B cell (primary cell): ENCODE measurements at regions not wholly inside any gene's neighbourhood (a gene's known extent, or its start where the extent isn't known, plus 50 kb on each side); places are given as distances from the start of the nearest gene placed in this dataset.

ENCODE experiments used
- ATAC-seq: fragments of 200-7000 bp; cut with Tn5 transposase; one replicate; pipeline ENCODE4 v1.10.0; 2021; ENCODE audit warnings: low read depth, mild to moderate bottlenecking, moderate number of reproducible peaks, moderate library complexity
- CTCF ChIA-PET: fragments of 350-600 bp; sonication (Branson Sonifier 250); formaldehyde crosslinking; loops from one replicate; lab custom pipeline; 2021; ENCODE audit warnings: antibody characterized with exemption, inconsistent platforms; lab: Charles Lee
- POLR2A ChIA-PET: fragments of 350-600 bp; sonication (Branson Sonifier 250); formaldehyde crosslinking; loops from one replicate; lab custom pipeline; 2021; ENCODE audit warnings: antibody characterized with exemption; lab: Charles Lee
- DNase-seq: peaks from one replicate; pipeline ENCODE4 v3.0.0; 2013
- H2AFZ ChIP-seq: 2 replicates; pipeline ENCODE4 v1.6.1; 2012; ENCODE audit warnings: mild to moderate bottlenecking, low read depth, low read length; ENCODE audit not compliant: insufficient read depth, poor library complexity, severe bottlenecking
- H3K27ac ChIP-seq, 2 donors: 1 replicate in 1 of 2; 2 replicates in 1 of 2; pipeline ENCODE4 v1.5.1; 2012 to 2013; ENCODE audit warnings: low read length in 2 of 2, mild to moderate bottlenecking in 2 of 2, moderate library complexity in 1 of 2
- H3K27me3 ChIP-seq, 4 experiments: fragments of 200-600 bp in 1 of 4; sonication (generic) in 1 of 4; replicated peaks in 1 of 4; 1 replicate in 2 of 4; 2 replicates in 2 of 4; pipeline versions ENCODE4 v1.6.1 to v1.7.0; 2013 to 2016; ENCODE audit warnings: low read length in 3 of 4, mild to moderate bottlenecking in 2 of 4, mixed read lengths in 1 of 4, moderate library complexity in 1 of 4; ENCODE audit not compliant: insufficient read depth in 4 of 4, control insufficient read depth in 3 of 4; ENCODE audit errors: control extremely low read depth in 1 of 4
- H3K36me3 ChIP-seq, 2 experiments: replicated peaks in 1 of 2; 1 replicate in 1 of 2; 2 replicates in 1 of 2; pipeline versions ENCODE4 v1.6.1 to v1.7.1; 2013; ENCODE audit warnings: low read length in 1 of 2; ENCODE audit not compliant: insufficient read depth in 2 of 2, control insufficient read depth in 1 of 2; ENCODE audit errors: control extremely low read depth in 1 of 2, extremely low read depth in 1 of 2
- H3K4me1 ChIP-seq, 2 donors: fragments of 200-600 bp in 1 of 2; sonication (generic) in 1 of 2; 1 replicate in 1 of 2; 2 replicates in 1 of 2; pipeline versions ENCODE4 v1.5.1 to v1.6.1; 2013 to 2017; ENCODE audit warnings: low read length in 2 of 2; ENCODE audit not compliant: control insufficient read depth in 2 of 2, insufficient read depth in 2 of 2
- H3K4me2 ChIP-seq: replicated peaks from 2 replicates; pipeline ENCODE3; 2012; ENCODE audit warnings: mild to moderate bottlenecking, low read depth, low read length; ENCODE audit not compliant: poor library complexity, severe bottlenecking
- H3K4me3 ChIP-seq, 5 experiments: fragments of 200-600 bp in 1 of 5; sonication (generic) in 1 of 5; 1 replicate in 3 of 5; 2 replicates in 2 of 5; pipeline versions ENCODE4 v1.5.1 to v1.7.0; 2011 to 2016; ENCODE audit warnings: low read length in 4 of 5, mild to moderate bottlenecking in 4 of 5, low read depth in 2 of 5, control low read depth in 1 of 5, moderate library complexity in 1 of 5; ENCODE audit not compliant: insufficient read depth in 1 of 5; ENCODE audit errors: control extremely low read depth in 1 of 5, extremely low read depth in 1 of 5
- H3K79me2 ChIP-seq: fragments of 200-600 bp; sonication (generic); one replicate; pipeline ENCODE4 v1.6.0; 2016; ENCODE audit warnings: low read length; ENCODE audit not compliant: control insufficient read depth, insufficient read depth
- H3K9ac ChIP-seq: fragments of 200-600 bp; sonication (generic); 2 replicates; pipeline ENCODE4 v1.6.1; 2017; ENCODE audit warnings: mild to moderate bottlenecking, low read length, moderate library complexity
- H3K9me3 ChIP-seq, 3 donors: one replicate each; pipeline versions ENCODE4 v1.6.1 to v1.7.1; 2013; ENCODE audit warnings: low read length in 2 of 3; ENCODE audit not compliant: control insufficient read depth in 2 of 3, insufficient read depth in 1 of 3; ENCODE audit errors: control extremely low read depth in 1 of 3
- H4K20me1 ChIP-seq: 2 replicates; pipeline ENCODE4 v1.6.0; 2012; ENCODE audit warnings: mild to moderate bottlenecking, low read length; ENCODE audit not compliant: insufficient read depth, control insufficient read depth, poor library complexity, severe bottlenecking
- H3K27ac Mint-ChIP-seq: one replicate; pipeline ENCODE4 v1.8.0; 2021; ENCODE audit warnings: mixed read lengths
- H3K27me3 Mint-ChIP-seq: one replicate; pipeline ENCODE4 v1.8.0; 2021; ENCODE audit warnings: mixed read lengths
- H3K4me1 Mint-ChIP-seq: one replicate; pipeline ENCODE4 v1.8.0; 2021; ENCODE audit warnings: mixed read lengths
- H3K4me3 Mint-ChIP-seq: one replicate; pipeline ENCODE4 v1.8.0; 2021; ENCODE audit warnings: mixed read lengths
- H3K9me3 Mint-ChIP-seq: one replicate; pipeline ENCODE4 v1.8.0; 2022; ENCODE audit warnings: mixed read lengths; ENCODE audit not compliant: insufficient read depth
- CTCF ChIP-seq: fragments of 200-600 bp; IDR thresholded peaks from one replicate; pipeline ENCODE4 v1.8.0; 2022; ENCODE audit warnings: antibody characterized with exemption, mild to moderate bottlenecking
- EZH2 ChIP-seq: IDR thresholded peaks from 2 replicates; pipeline ENCODE4 v1.6.1; 2012; ENCODE audit warnings: borderline replicate concordance, low read depth, mild to moderate bottlenecking, moderate library complexity, low read length; ENCODE audit not compliant: insufficient read depth, poor library complexity, severe bottlenecking
- WGBS: methylation state at CpG from one replicate; pipeline ENCODE4 v1.1.5; 2013; ENCODE audit warnings: missing lambda C conversion rate; ENCODE audit not compliant: insufficient coverage; 5-methylcytosine and 5-hydroxymethylcytosine counted together
- intact Hi-C: fragments of 100-400 bp; cut with micrococcal nuclease; formaldehyde crosslinking; loops from one replicate; pipeline ENCODE4 v1.10.0; 2022

GRCh38 chr1:30532621-30533020 lies 190.8 kb downstream of the MATN1 start:
- Mint-ChIP-seq H3K4me1 (no peaks in the 10 kb centered on the region), H3K4me3 (no peak overlapping the region), H3K27ac (no peak overlapping the region), H3K9me3 (no peaks in the 10 kb centered on the region), H3K27me3 (peaks cover 8% of the 10 kb centered on the region)
- WGBS = 85% methylated on average over 3 of the region's 3 CpGs
- Histone ChIP-seq H3K9me3 (no peaks in the 10 kb centered on the region), H3K27me3 (peaks cover 0 to 5% (median 0%) of the 10 kb centered on the region in 4 experiments), H4K20me1 (no peaks in the 10 kb centered on the region), H3K27ac (no peak overlapping the region), H3K4me1 (no peaks in the 10 kb centered on the region), H2AFZ (no peak overlapping the region), H3K36me3 (no peaks in the 10 kb centered on the region), H3K4me3 (no peak overlapping the region), H3K9ac (no peak overlapping the region), H3K79me2 (no peaks in the 10 kb centered on the region), H3K4me2 (no peak overlapping the region)
- intact Hi-C loops = no loop called here
- ChIA-PET POLR2A (no interaction called here), CTCF (no interaction called here)
- no peak for TF ChIP-seq EZH2
- no peak for TF ChIP-seq CTCF
- ATAC-seq (no peak), DNase-seq (no peak)

- intact Hi-C loops = no loop called here
- Histone ChIP-seq H3K9ac (no peak overlapping the region), H3K4me3 (no peak overlapping the region), H3K9me3 (no peaks in the 10 kb centered on the region), H3K79me2 (no peaks in the 10 kb centered on the region), H3K4me2 (no peak overlapping the region), H3K27ac (no peak overlapping the region), H2AFZ (no peak overlapping the region), H3K4me1 (no peaks in the 10 kb centered on the region), H4K20me1 (no peaks in the 10 kb centered on the region), H3K27me3 (peaks cover 0 to 3% (median 0%) of the 10 kb centered on the region in 4 experiments), H3K36me3 (no peaks in the 10 kb centered on the region)
- no peaks in the 10 kb centered on the region for H3K4me1 Mint-ChIP-seq
- ChIA-PET CTCF (no interaction called here), POLR2A (no interaction called here)
- 77% methylated on average over 13 of the region's 13 CpGs for WGBS
- peaks cover 15% of the 10 kb centered on the region for H3K27me3 Mint-ChIP-seq
- H3K27ac Mint-ChIP-seq = no peak overlapping the region
- H3K4me3 Mint-ChIP-seq = no peak overlapping the region
- DNase-seq = no peak
- no peak for TF ChIP-seq CTCF
- TF ChIP-seq EZH2 = no peak
- no peaks in the 10 kb centered on the region for H3K9me3 Mint-ChIP-seq
- no peak for ATAC-seq
These were observed 195.8 kb downstream of the MATN1 start for GRCh38 chr1:30527511-30528140.
